ENCODE measurements at regions not wholly inside any gene's neighbourhood (a gene's known extent, or its start where the extent isn't known, plus 50 kb on each side); places are given as distances from the start of the nearest gene placed in this dataset.

- Histone ChIP-seq H3K36me3 (ENCODE audit: insufficient read depth, low read length) (no peaks in the 10 kb centered on the region), H3K9me3 (ENCODE audit: low read length) (no peaks in the 10 kb centered on the region), H2AFZ (ENCODE audit: low read depth, low read length) (no peak overlapping the region), H3K27me3 (ENCODE audit: insufficient read depth, low read length) (no peaks in the 10 kb centered on the region), H3K4me1 (ENCODE audit: insufficient read depth, low read length) (no peaks in the 10 kb centered on the region), H3K4me3 (ENCODE audit: low read length) (no peak overlapping the region)
These were observed 652.9 kb downstream of the PLA2G4A start for GRCh38 chr1:187481581-187482148.

GRCh38 chr1:187490266-187490665, 661.5 kb downstream of the PLA2G4A start:
- no peaks in the 10 kb centered on the region for H3K27me3 ChIP-seq (ENCODE audit: insufficient read depth, low read length)
- H3K36me3 ChIP-seq (ENCODE audit: insufficient read depth, low read length), result no peaks in the 10 kb centered on the region

GRCh38 chr1:187491082-187491720, 662.5 kb downstream of the PLA2G4A start:
- Histone ChIP-seq H3K36me3 (ENCODE audit: insufficient read depth, low read length) (no peaks in the 10 kb centered on the region), H2AFZ (ENCODE audit: low read depth, low read length) (no peak overlapping the region), H3K4me3 (ENCODE audit: low read length) (no peak overlapping the region), H3K9me3 (ENCODE audit: low read length) (no peaks in the 10 kb centered on the region), H3K27me3 (ENCODE audit: insufficient read depth, low read length) (no peaks in the 10 kb centered on the region), H3K4me1 (ENCODE audit: insufficient read depth, low read length) (no peaks in the 10 kb centered on the region)

More at GRCh38 chr1:187490266-187490665, 661.5 kb downstream of the PLA2G4A start:
- Histone ChIP-seq H3K4me3 (ENCODE audit: low read length) (no peak overlapping the region), H3K4me1 (ENCODE audit: insufficient read depth, low read length) (no peaks in the 10 kb centered on the region), H3K9me3 (ENCODE audit: low read length) (no peaks in the 10 kb centered on the region), H2AFZ (ENCODE audit: low read depth, low read length) (no peak overlapping the region)

GRCh38 chr1:187498028-187498427, 669.3 kb downstream of the PLA2G4A start:
- no peak overlapping the region for H2AFZ ChIP-seq (ENCODE audit: low read depth, low read length)
- no peak overlapping the region for H3K4me3 ChIP-seq (ENCODE audit: low read length)
- H3K27me3 ChIP-seq (ENCODE audit: insufficient read depth, low read length), result no peaks in the 10 kb centered on the region
- H3K36me3 ChIP-seq (ENCODE audit: insufficient read depth, low read length), result no peaks in the 10 kb centered on the region
- H3K9me3 ChIP-seq (ENCODE audit: low read length), result no peaks in the 10 kb centered on the region
- H3K4me1 ChIP-seq (ENCODE audit: insufficient read depth, low read length), result no peaks in the 10 kb centered on the region

GRCh38 chr1:187504779-187505178, 676.0 kb downstream of the PLA2G4A start:
- H3K9me3 ChIP-seq (ENCODE audit: low read length), result no peaks in the 10 kb centered on the region
- H2AFZ ChIP-seq (ENCODE audit: low read depth, low read length), result no peak overlapping the region
- H3K36me3 ChIP-seq (ENCODE audit: insufficient read depth, low read length), result no peaks in the 10 kb centered on the region
- no peak overlapping the region for H3K4me3 ChIP-seq (ENCODE audit: low read length)
- H3K4me1 ChIP-seq (ENCODE audit: insufficient read depth, low read length), result no peaks in the 10 kb centered on the region
- H3K27me3 ChIP-seq (ENCODE audit: insufficient read depth, low read length), result no peaks in the 10 kb centered on the region

- Histone ChIP-seq H3K36me3 (ENCODE audit: insufficient read depth, low read length) (no peaks in the 10 kb centered on the region), H3K9me3 (ENCODE audit: low read length) (no peaks in the 10 kb centered on the region)
These were observed 680.3 kb downstream of the PLA2G4A start for GRCh38 chr1:187509091-187509490.

GRCh38 chr1:187513190-187513589, 684.4 kb downstream of the PLA2G4A start:
- H2AFZ ChIP-seq (ENCODE audit: low read depth, low read length), result no peak overlapping the region
- H3K27me3 ChIP-seq (ENCODE audit: insufficient read depth, low read length), result no peaks in the 10 kb centered on the region
- no peaks in the 10 kb centered on the region for H3K9me3 ChIP-seq (ENCODE audit: low read length)
- H3K36me3 ChIP-seq (ENCODE audit: insufficient read depth, low read length), result no peaks in the 10 kb centered on the region
- H3K4me3 ChIP-seq (ENCODE audit: low read length), result no peak overlapping the region
- H3K4me1 ChIP-seq (ENCODE audit: insufficient read depth, low read length), result no peaks in the 10 kb centered on the region

More at GRCh38 chr1:187509091-187509490, 680.3 kb downstream of the PLA2G4A start:
- no peaks in the 10 kb centered on the region for H3K4me1 ChIP-seq (ENCODE audit: insufficient read depth, low read length)
- no peak overlapping the region for H2AFZ ChIP-seq (ENCODE audit: low read depth, low read length)
- H3K27me3 ChIP-seq (ENCODE audit: insufficient read depth, low read length), result no peaks in the 10 kb centered on the region
- no peak overlapping the region for H3K4me3 ChIP-seq (ENCODE audit: low read length)

- Histone ChIP-seq H2AFZ (ENCODE audit: low read depth, low read length) (no peak overlapping the region), H3K27me3 (ENCODE audit: insufficient read depth, low read length) (no peaks in the 10 kb centered on the region), H3K4me3 (ENCODE audit: low read length) (no peak overlapping the region), H3K36me3 (ENCODE audit: insufficient read depth, low read length) (no peaks in the 10 kb centered on the region), H3K9me3 (ENCODE audit: low read length) (no peaks in the 10 kb centered on the region), H3K4me1 (ENCODE audit: insufficient read depth, low read length) (no peaks in the 10 kb centered on the region)
These were observed 685.4 kb downstream of the PLA2G4A start for GRCh38 chr1:187514110-187514509.

- Histone ChIP-seq H3K9me3 (ENCODE audit: low read length) (no peaks in the 10 kb centered on the region), H3K27me3 (ENCODE audit: insufficient read depth, low read length) (no peaks in the 10 kb centered on the region), H3K4me3 (ENCODE audit: low read length) (no peak overlapping the region), H2AFZ (ENCODE audit: low read depth, low read length) (no peak overlapping the region), H3K36me3 (ENCODE audit: insufficient read depth, low read length) (no peaks in the 10 kb centered on the region), H3K4me1 (ENCODE audit: insufficient read depth, low read length) (no peaks in the 10 kb centered on the region)
These were observed 688.1 kb downstream of the PLA2G4A start for GRCh38 chr1:187516874-187517273.

GRCh38 chr1:187517546-187517945, 688.8 kb downstream of the PLA2G4A start:
- Histone ChIP-seq H3K27me3 (ENCODE audit: insufficient read depth, low read length) (no peaks in the 10 kb centered on the region), H3K9me3 (ENCODE audit: low read length) (no peaks in the 10 kb centered on the region), H3K4me3 (ENCODE audit: low read length) (no peak overlapping the region), H3K4me1 (ENCODE audit: insufficient read depth, low read length) (no peaks in the 10 kb centered on the region), H2AFZ (ENCODE audit: low read depth, low read length) (no peak overlapping the region), H3K36me3 (ENCODE audit: insufficient read depth, low read length) (no peaks in the 10 kb centered on the region)

GRCh38 chr1:187527346-187527745, 698.6 kb downstream of the PLA2G4A start:
- Histone ChIP-seq H3K4me1 (ENCODE audit: insufficient read depth, low read length) (no peaks in the 10 kb centered on the region), H2AFZ (ENCODE audit: low read depth, low read length) (no peak overlapping the region), H3K27me3 (ENCODE audit: insufficient read depth, low read length) (no peaks in the 10 kb centered on the region), H3K4me3 (ENCODE audit: low read length) (no peak overlapping the region), H3K9me3 (ENCODE audit: low read length) (no peaks in the 10 kb centered on the region), H3K36me3 (ENCODE audit: insufficient read depth, low read length) (no peaks in the 10 kb centered on the region)

GRCh38 chr1:187537936-187538335, 709.2 kb downstream of the PLA2G4A start:
- no peak overlapping the region for H2AFZ ChIP-seq (ENCODE audit: low read depth, low read length)
- no peak overlapping the region for H3K4me3 ChIP-seq (ENCODE audit: low read length)
- H3K36me3 ChIP-seq (ENCODE audit: insufficient read depth, low read length), result no peaks in the 10 kb centered on the region
- no peaks in the 10 kb centered on the region for H3K4me1 ChIP-seq (ENCODE audit: insufficient read depth, low read length)
- no peaks in the 10 kb centered on the region for H3K9me3 ChIP-seq (ENCODE audit: low read length)
- H3K27me3 ChIP-seq (ENCODE audit: insufficient read depth, low read length), result no peaks in the 10 kb centered on the region

- no peak overlapping the region for H3K4me3 ChIP-seq (ENCODE audit: low read length)
- H3K27me3 ChIP-seq (ENCODE audit: insufficient read depth, low read length), result no peaks in the 10 kb centered on the region
- H2AFZ ChIP-seq (ENCODE audit: low read depth, low read length), result no peak overlapping the region
- no peaks in the 10 kb centered on the region for H3K36me3 ChIP-seq (ENCODE audit: insufficient read depth, low read length)
- no peaks in the 10 kb centered on the region for H3K4me1 ChIP-seq (ENCODE audit: insufficient read depth, low read length)
- no peaks in the 10 kb centered on the region for H3K9me3 ChIP-seq (ENCODE audit: low read length)
These were observed 720.8 kb downstream of the PLA2G4A start for GRCh38 chr1:187549540-187549939.

GRCh38 chr1:187551061-187551460, 722.3 kb downstream of the PLA2G4A start:
- H3K4me1 ChIP-seq (ENCODE audit: insufficient read depth, low read length), result no peaks in the 10 kb centered on the region
- H3K36me3 ChIP-seq (ENCODE audit: insufficient read depth, low read length), result no peaks in the 10 kb centered on the region
- no peaks in the 10 kb centered on the region for H3K27me3 ChIP-seq (ENCODE audit: insufficient read depth, low read length)

More at GRCh38 chr1:187551061-187551460, 722.3 kb downstream of the PLA2G4A start:
- Histone ChIP-seq H3K4me3 (ENCODE audit: low read length) (no peak overlapping the region), H3K9me3 (ENCODE audit: low read length) (no peaks in the 10 kb centered on the region), H2AFZ (ENCODE audit: low read depth, low read length) (no peak overlapping the region)

Measured in neuron (in vitro differentiated cells).